ENCODE measurements at regions not wholly inside any gene's neighbourhood (a gene's known extent, or its start where the extent isn't known, plus 50 kb on each side); places are given as distances from the start of the nearest gene placed in this dataset.
"Not testable (repeated sequence)": the region's sequence is repeated elsewhere in the genome, so short reads cannot be mapped to it uniquely, and the experiment has no call there.

- no peak for DNase-seq
Observed at GRCh38 chr4:81754169-81754568, 282.5 kb upstream of the RASGEF1B start.

- DNase-seq: no peak
Observed at GRCh38 chr4:81751531-81752289, 280.0 kb upstream of the RASGEF1B start.

GRCh38 chr4:81747242-81747930 is 275.7 kb upstream of the RASGEF1B start:
- no peak for DNase-seq

GRCh38 chr4:81746773-81747172 is 275.1 kb upstream of the RASGEF1B start:
- DNase-seq: no peak

- DNase-seq: no peak
Observed at GRCh38 chr4:81746071-81746470, 274.4 kb upstream of the RASGEF1B start.

- no peak for DNase-seq
Observed at GRCh38 chr4:81745050-81745449, 273.3 kb upstream of the RASGEF1B start.

- no peak for DNase-seq
Observed at GRCh38 chr4:81743731-81744435, 272.2 kb upstream of the RASGEF1B start.

GRCh38 chr4:81740487-81740886 is 268.8 kb upstream of the RASGEF1B start:
- DNase-seq: no peak

GRCh38 chr4:81738891-81739290 is 267.2 kb upstream of the RASGEF1B start:
- no peak for DNase-seq

GRCh38 chr4:81737865-81738559 is 266.3 kb upstream of the RASGEF1B start:
- no peak for DNase-seq

- DNase-seq: no peak
Observed at GRCh38 chr4:81736324-81736723, 264.6 kb upstream of the RASGEF1B start.

GRCh38 chr4:81732980-81733379 is 261.3 kb upstream of the RASGEF1B start:
- DNase-seq: no peak

GRCh38 chr4:81724925-81725329 is 253.2 kb upstream of the RASGEF1B start:
- DNase-seq: peak; percentile 57

- no peak for DNase-seq
Observed at GRCh38 chr4:81723927-81724587, 252.3 kb upstream of the RASGEF1B start.

- no peak for DNase-seq
Observed at GRCh38 chr4:81723019-81723884, 251.5 kb upstream of the RASGEF1B start.

- peak; percentile 56 for DNase-seq
Observed at GRCh38 chr4:81722290-81722851, 250.7 kb upstream of the RASGEF1B start.

GRCh38 chr4:81715757-81716156 is 244.1 kb upstream of the RASGEF1B start:
- DNase-seq: no peak

GRCh38 chr4:81715357-81715756 is 243.7 kb upstream of the RASGEF1B start:
- not testable (repeated sequence) for DNase-seq

- no peak for DNase-seq
Observed at GRCh38 chr4:81714291-81714690, 242.6 kb upstream of the RASGEF1B start.

- DNase-seq: no peak
Observed at GRCh38 chr4:81712714-81713113, 241.0 kb upstream of the RASGEF1B start.

- DNase-seq: no peak
Observed at GRCh38 chr4:81704461-81704860, 232.8 kb upstream of the RASGEF1B start.

All from femur (tissue), 1 donor.